ENCODE measurements at regions not wholly inside any gene's neighbourhood (a gene's known extent, or its start where the extent isn't known, plus 50 kb on each side); places are given as distances from the start of the nearest gene placed in this dataset.

GRCh38 chr1:38718031-38718430 lies 141.5 kb downstream of the RRAGC start:
- Histone ChIP-seq H3K36me3 (no peaks in the 10 kb centered on the region), H3K27me3 (peaks cover 0 to 5% (median 0%) of the 10 kb centered on the region in 4 donors), H3K4me1 (no peaks in the 10 kb centered on the region), H3K27ac (no peak overlapping the region), H3K4me3 (no peak overlapping the region), H3K9me3 (no peaks in the 10 kb centered on the region)
- no peak for DNase-seq
- TF ChIP-seq, protein P1, sequence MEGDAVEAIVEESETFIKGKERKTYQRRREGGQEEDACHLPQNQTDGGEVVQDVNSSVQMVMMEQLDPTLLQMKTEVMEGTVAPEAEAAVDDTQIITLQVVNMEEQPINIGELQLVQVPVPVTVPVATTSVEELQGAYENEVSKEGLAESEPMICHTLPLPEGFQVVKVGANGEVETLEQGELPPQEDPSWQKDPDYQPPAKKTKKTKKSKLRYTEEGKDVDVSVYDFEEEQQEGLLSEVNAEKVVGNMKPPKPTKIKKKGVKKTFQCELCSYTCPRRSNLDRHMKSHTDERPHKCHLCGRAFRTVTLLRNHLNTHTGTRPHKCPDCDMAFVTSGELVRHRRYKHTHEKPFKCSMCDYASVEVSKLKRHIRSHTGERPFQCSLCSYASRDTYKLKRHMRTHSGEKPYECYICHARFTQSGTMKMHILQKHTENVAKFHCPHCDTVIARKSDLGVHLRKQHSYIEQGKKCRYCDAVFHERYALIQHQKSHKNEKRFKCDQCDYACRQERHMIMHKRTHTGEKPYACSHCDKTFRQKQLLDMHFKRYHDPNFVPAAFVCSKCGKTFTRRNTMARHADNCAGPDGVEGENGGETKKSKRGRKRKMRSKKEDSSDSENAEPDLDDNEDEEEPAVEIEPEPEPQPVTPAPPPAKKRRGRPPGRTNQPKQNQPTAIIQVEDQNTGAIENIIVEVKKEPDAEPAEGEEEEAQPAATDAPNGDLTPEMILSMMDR (IDR thresholded peaks at IDR 0.05), result no peak
- TF ChIP-seq POLR2A (IDR thresholded peaks at IDR 0.05), result no peak
- intact Hi-C loops (cut with DNase I), result no loop called here
- 76 to 85% methylated on average over 7 to 8 of the region's 8 CpGs for WGBS, 2 donors

- no peak for TF ChIP-seq POLR2A (IDR thresholded peaks at IDR 0.05)
- TF ChIP-seq, protein P1 (IDR thresholded peaks at IDR 0.05), result no peak
- no peaks in the 10 kb centered on the region for H3K9me3 ChIP-seq
- H3K4me3 ChIP-seq, result no peak overlapping the region
- H3K27ac ChIP-seq, result no peak overlapping the region
- 76 to 91% methylated on average over 2 of the region's 2 CpGs for whole genome bisulfite sequencing, 2 donors
- DNase-seq, result no peak
- no peaks in the 10 kb centered on the region for H3K27me3 ChIP-seq
- H3K36me3 ChIP-seq, result no peaks in the 10 kb centered on the region
- intact Hi-C loops (cut with DNase I), result no loop called here
- H3K4me1 ChIP-seq, result no peaks in the 10 kb centered on the region
Measured at GRCh38 chr1:38716229-38716628, 143.3 kb downstream of the RRAGC start.

DNA sequence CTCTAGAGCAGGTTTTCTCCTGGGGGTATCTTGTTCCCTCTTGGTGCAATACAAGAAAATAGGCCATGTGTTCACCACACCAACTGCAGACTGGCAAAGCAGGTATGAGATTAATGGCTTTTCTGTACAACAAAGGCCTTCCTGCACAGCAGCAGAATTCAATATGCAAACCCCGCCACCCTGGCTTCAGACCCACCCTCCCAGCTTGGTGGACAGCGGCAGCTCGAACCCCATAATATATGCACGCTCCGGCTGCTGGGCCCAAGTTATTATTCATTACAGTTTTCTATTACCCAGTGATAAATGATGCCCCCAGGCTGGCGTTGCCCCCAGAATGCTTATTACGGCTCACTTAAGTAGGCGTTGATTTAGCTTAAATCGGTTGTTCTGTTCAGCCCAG lies 144.2 kb downstream of the RRAGC start:
- 87 to 88% methylated on average over 5 to 9 of the region's 9 CpGs for WGBS, 2 donors
- no peaks in the 10 kb centered on the region for H3K27me3 ChIP-seq
- H3K4me1 ChIP-seq, result no peaks in the 10 kb centered on the region
- intact Hi-C loops (cut with DNase I), result no loop called here
- H3K36me3 ChIP-seq, result no peaks in the 10 kb centered on the region
- H3K9me3 ChIP-seq, result no peaks in the 10 kb centered on the region
- H3K4me3 ChIP-seq, result no peak overlapping the region
- no peak overlapping the region for H3K27ac ChIP-seq
- DNase-seq, result no peak
- TF ChIP-seq, protein P1 (IDR thresholded peaks at IDR 0.05), result no peak
- TF ChIP-seq POLR2A (IDR thresholded peaks at IDR 0.05), result no peak

DNA sequence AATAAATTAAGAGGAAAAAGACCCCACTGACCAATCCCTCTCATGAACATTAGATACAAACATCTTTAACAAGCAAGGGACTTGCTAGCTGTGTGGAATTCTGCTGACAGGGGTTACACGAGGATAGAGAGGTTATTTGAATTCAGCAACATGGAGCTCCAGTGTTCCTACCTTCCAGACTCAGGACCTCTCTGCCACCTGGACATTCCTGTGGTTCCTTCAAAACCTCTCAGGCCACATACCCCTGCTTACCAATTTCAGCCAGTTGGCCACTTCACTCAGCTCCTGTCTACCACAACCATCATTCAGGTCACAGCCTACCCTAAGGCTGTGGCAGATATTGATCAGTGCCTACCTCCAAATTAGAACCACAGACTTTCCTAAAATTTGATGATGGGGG lies 147.5 kb downstream of the RRAGC start:
- DNase-seq, result no peak
- H3K4me1 ChIP-seq, result no peaks in the 10 kb centered on the region
- intact Hi-C loops (cut with DNase I), result no loop called here
- H3K27ac ChIP-seq, result no peak overlapping the region
- 67 to 95% methylated on average over 1 of the region's 1 CpG for WGBS, 2 donors
- peaks cover 0 to 7% (median 0%) of the 10 kb centered on the region in 3 donors for H3K36me3 ChIP-seq
- H3K9me3 ChIP-seq, result no peaks in the 10 kb centered on the region
- H3K27me3 ChIP-seq, result no peaks in the 10 kb centered on the region
- no peak for TF ChIP-seq POLR2A (IDR thresholded peaks at IDR 0.05)
- TF ChIP-seq, protein P1 (IDR thresholded peaks at IDR 0.05), result no peak
- no peak overlapping the region for H3K4me3 ChIP-seq

- Histone ChIP-seq H3K9me3 (no peaks in the 10 kb centered on the region), H3K4me1 (no peaks in the 10 kb centered on the region), H3K27ac (no peak overlapping the region), H3K27me3 (peaks cover 0 to 7% (median 0%) of the 10 kb centered on the region in 4 donors), H3K4me3 (no peak overlapping the region), H3K36me3 (peaks cover 0 to 7% (median 0%) of the 10 kb centered on the region in 3 donors)
- TF ChIP-seq POLR2A (IDR thresholded peaks at IDR 0.05), result no peak
- TF ChIP-seq, protein P1 (IDR thresholded peaks at IDR 0.05), result no peak
- DNase-seq, result no peak
- intact Hi-C loops (cut with DNase I), result no loop called here
- WGBS, 2 donors, result 95 to 96% methylated on average over 25 to 30 of the region's 44 CpGs
Measured at GRCh38 chr1:38708701-38709258, 150.8 kb downstream of the RRAGC start.
